ENCODE measurements at regions not wholly inside any gene's neighbourhood (a gene's known extent, or its start where the extent isn't known, plus 50 kb on each side); places are given as distances from the start of the nearest gene placed in this dataset.

GRCh38 chr14:76931631-76932402 lies 96.7 kb downstream of the IRF2BPL start:
- ATAC-seq (no peak; the same call in 1 of the 2 replicates), DNase-seq (ENCODE audit: low read depth, low spot score) (no peak)
- CTCF ChIA-PET, result no interaction called here
- Histone ChIP-seq H3K79me2 (ENCODE audit: insufficient read depth, low read length) (no peaks in the 10 kb centered on the region), H3K9ac (ENCODE audit: low read length) (no peak overlapping the region), H3K4me2 (ENCODE audit: low read length) (no peak overlapping the region), H3K4me1 (ENCODE audit: control insufficient read depth in 1 of 2, insufficient read depth in 2 of 2, low read length in 2 of 2) (peaks cover 0 to 6% of the 10 kb centered on the region in 2 experiments; a peak in 2 of 4 replicates), H3K4me3 (replicated peaks in 1 of 2; ENCODE audit: low read depth in 1 of 2, low read length in 2 of 2) (no peak overlapping the region), H3K9me2 (ENCODE audit: insufficient read depth) (no peaks in the 10 kb centered on the region), H3K27me3 (ENCODE audit: insufficient read depth, low read length) (no peaks in the 10 kb centered on the region), H3K9me3 (ENCODE audit: control insufficient read depth in 1 of 2, insufficient read depth in 1 of 2, low read depth in 1 of 2, low read length in 2 of 2) (no peaks in the 10 kb centered on the region), H3K36me3 (ENCODE audit: control insufficient read depth in 1 of 2, insufficient read depth in 2 of 2, low read length in 2 of 2) (no peaks in the 10 kb centered on the region), H4K20me1 (ENCODE audit: insufficient read depth) (no peaks in the 10 kb centered on the region), H2AFZ (ENCODE audit: low read depth, low read length, poor library complexity, severe bottlenecking) (no peak overlapping the region), H3K27ac (ENCODE audit: low read depth, low read length) (no peak overlapping the region)
- no TSS peak for BruUV-seq (replicated peaks)
- POLR2A ChIA-PET, result no interaction called here
- RAD21 ChIA-PET (ENCODE audit: low non-redundant PET in 1 of 2, low total read pairs in 2 of 2, uncharacterized antibody in 2 of 2, unreplicated experiment in 2 of 2), result no interaction called here
- intact Hi-C loops (cut with micrococcal nuclease), result no loop called here
- TF ChIP-seq MAX (IDR thresholded peaks at IDR 0.05) (no peak), SRF (IDR thresholded peaks at IDR 0.05; ENCODE audit: low read depth) (no peak), TCF7L2 (IDR thresholded peaks at IDR 0.05; ENCODE audit: borderline replicate concordance, extremely low read depth, insufficient read depth, insufficient read length) (no peak), ZBTB33 (IDR thresholded peaks at IDR 0.05; ENCODE audit: extremely low read depth, insufficient replicate concordance, low read length) (no peak), SP1 (IDR thresholded peaks at IDR 0.05; ENCODE audit: low read depth) (no peak), SIN3A (IDR thresholded peaks at IDR 0.05; ENCODE audit: low read depth) (no peak), CBX3 (IDR thresholded peaks at IDR 0.05; ENCODE audit: low read depth) (no peak), YY1 (IDR thresholded peaks at IDR 0.05; ENCODE audit: extremely low read depth, insufficient replicate concordance, low read depth, low read length) (no peak), ZNF274 (IDR thresholded peaks at IDR 0.05; ENCODE audit: low read depth, low read length) (no peak), FOSL1 (IDR thresholded peaks at IDR 0.05; ENCODE audit: low read depth) (no peak), JUND (IDR thresholded peaks at IDR 0.05) (no peak), REST (IDR thresholded peaks at IDR 0.05; ENCODE audit: low read depth) (no peak), POLR2AphosphoS5 (IDR thresholded peaks at IDR 0.05; ENCODE audit: low read depth, low read length) (no peak), POLR2A (IDR thresholded peaks at IDR 0.05; ENCODE audit: borderline replicate concordance, extremely low read depth, insufficient read depth, insufficient read length) (no peak), EZH2phosphoT487 (IDR thresholded peaks at IDR 0.05; ENCODE audit: borderline replicate concordance) (no peak), CEBPB (IDR thresholded peaks at IDR 0.05; ENCODE audit: low read depth) (no peak), EGR1 (IDR thresholded peaks at IDR 0.05; ENCODE audit: low read depth) (no peak)
- TF ChIP-seq, protein P1, sequence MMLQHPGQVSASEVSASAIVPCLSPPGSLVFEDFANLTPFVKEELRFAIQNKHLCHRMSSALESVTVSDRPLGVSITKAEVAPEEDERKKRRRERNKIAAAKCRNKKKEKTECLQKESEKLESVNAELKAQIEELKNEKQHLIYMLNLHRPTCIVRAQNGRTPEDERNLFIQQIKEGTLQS (IDR thresholded peaks at IDR 0.05), result no peak
